Panc1 (cell line): ENCODE measurements at regions not wholly inside any gene's neighbourhood (a gene's known extent, or its start where the extent isn't known, plus 50 kb on each side); places are given as distances from the start of the nearest gene placed in this dataset.

Source experiments
- ATAC-seq: fragments of 200-7000 bp; cut with Tn5 transposase; 2 replicates; pipeline ENCODE4 v1.9.1; 2020; ENCODE audit warnings: mild to moderate bottlenecking, moderate library complexity
- BruUV-seq: library from RNA; stranded (reverse); fragments of 400-500 nt; replicated peaks from 2 replicates; lab custom pipeline; 2021; lab: Mats Ljungman, UMichigan
- CTCF ChIA-PET: fragments of 300-600 bp; sonication (Branson Sonifier 250); formaldehyde crosslinking; loops from one replicate; lab custom pipeline; 2022; ENCODE audit warnings: antibody characterized with exemption; lab: Charles Lee
- POLR2A ChIA-PET: fragments of 300-600 bp; sonication (Branson Sonifier 250); formaldehyde crosslinking; loops from one replicate; lab custom pipeline; 2022; ENCODE audit warnings: antibody characterized with exemption; lab: Charles Lee
- DNase-seq: peaks from one replicate; pipeline ENCODE4 v3.0.0-alpha.2; 2010; ENCODE audit warnings: low read depth, low spot score
- H3K27ac ChIP-seq: 2 replicates; pipeline ENCODE4 v1.5.1; 2011; ENCODE audit warnings: mild to moderate bottlenecking, low read length, inconsistent platforms
- H3K27me3 ChIP-seq: fragments of 200-500 bp; sonication (Bioruptor generic); 2 replicates; pipeline ENCODE4 v1.6.0; 2014; ENCODE audit warnings: low read length, inconsistent platforms; ENCODE audit not compliant: control insufficient read depth, insufficient read depth
- H3K36me3 ChIP-seq: fragments of 200-500 bp; sonication (Bioruptor generic); 2 replicates; pipeline ENCODE4 v1.5.1; 2014; ENCODE audit warnings: inconsistent platforms, mild to moderate bottlenecking, low read length, moderate library complexity; ENCODE audit not compliant: control insufficient read depth, insufficient read depth
- H3K4me1 ChIP-seq: 2 replicates; pipeline ENCODE4 v1.5.1; 2011; ENCODE audit warnings: inconsistent platforms, mild to moderate bottlenecking, low read length, moderate library complexity; ENCODE audit not compliant: control insufficient read depth, insufficient read depth
- H3K4me3 ChIP-seq, 2 experiments: 2 replicates each; pipeline ENCODE4 v1.5.1; 2011 to 2012; ENCODE audit warnings: low read depth in 2 of 2, low read length in 2 of 2, mild to moderate bottlenecking in 2 of 2, inconsistent platforms in 1 of 2, moderate library complexity in 1 of 2
- H3K9me3 ChIP-seq: fragments of 200-500 bp; sonication (Bioruptor generic); 2 replicates; pipeline ENCODE4 v1.5.1; 2014; ENCODE audit warnings: low read depth, mild to moderate bottlenecking, inconsistent platforms, low read length, moderate library complexity; ENCODE audit not compliant: control insufficient read depth, insufficient read depth
- CTCF ChIP-seq: fragments of 450-650 bp; IDR thresholded peaks from 2 replicates; pipeline ENCODE4 v1.5.1; 2017; ENCODE audit warnings: mild to moderate bottlenecking
- POLR2AphosphoS5 ChIP-seq: IDR thresholded peaks from 2 replicates; pipeline ENCODE4 v1.6.1; 2012; ENCODE audit warnings: mild to moderate bottlenecking, low read depth, low read length, moderate library complexity
- REST ChIP-seq, 2 experiments: IDR thresholded peaks; 2 replicates each; pipeline ENCODE4 v1.6.1; 2011 to 2012; ENCODE audit warnings: low read depth in 2 of 2, control low read depth in 1 of 2, low read length in 1 of 2, mild to moderate bottlenecking in 1 of 2, moderate library complexity in 1 of 2; ENCODE audit not compliant: insufficient read depth in 1 of 2
- SIN3A ChIP-seq: IDR thresholded peaks from 2 replicates; pipeline ENCODE4 v1.6.1; 2012; ENCODE audit warnings: low read depth, mild to moderate bottlenecking, low read length, moderate library complexity, borderline replicate concordance; ENCODE audit not compliant: insufficient read depth
- TCF7L2 ChIP-seq: IDR thresholded peaks from 2 replicates; pipeline ENCODE4 v1.6.1; 2011; ENCODE audit warnings: mild to moderate bottlenecking, low read depth, low read length, inconsistent platforms
- in situ Hi-C: cut with HindIII; loops from 2 replicates; pipeline ENCODE4 v1.10.0; 2016; ENCODE audit warnings: low sequenced_read_pairs, low pct_unique_long_range_greater_than_20kb
- intact Hi-C: fragments of 100-400 bp; cut with micrococcal nuclease; formaldehyde crosslinking; loops from one replicate; pipeline ENCODE4 v1.10.0; 2022; ENCODE audit not compliant: unreplicated experiment

DNA sequence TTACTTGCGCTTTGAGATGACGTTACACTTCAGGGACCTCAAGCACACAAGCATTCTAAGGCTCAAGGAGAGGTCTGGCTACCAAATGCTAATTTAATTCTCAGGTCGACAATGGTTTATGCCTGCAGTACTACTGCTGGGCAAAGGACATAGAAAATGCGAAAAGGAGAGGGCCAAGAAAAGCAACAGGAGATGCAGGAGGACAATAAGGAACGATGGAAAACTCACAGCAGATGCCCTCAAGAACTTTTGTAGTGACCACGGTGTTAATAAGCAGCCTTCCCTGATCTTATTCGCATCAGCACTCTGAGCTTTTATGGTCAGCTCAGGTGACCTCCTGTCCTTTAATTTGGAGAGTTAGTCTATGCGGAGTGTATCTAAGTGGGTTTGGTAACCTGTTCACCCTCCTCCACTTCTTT is 146.3 kb downstream of the GPR85 start:
- ChIA-PET CTCF (interaction anchor here (1.0 kb wide), 1 partner anchor 72 kb away, joined by 3 read pairs; no protein-coding TSS in a partner anchor), POLR2A (no interaction called here)
- Histone ChIP-seq H3K9me3 (no peaks in the 10 kb centered on the region), H3K4me3 (peak overlapping the region; percentile 76 to 85), H3K36me3 (no peaks in the 10 kb centered on the region), H3K27ac (peak overlapping the region; percentile 94), H3K4me1 (peaks cover 9% of the 10 kb centered on the region; the same call in 1 of the 2 replicates), H3K27me3 (peaks cover 2% of the 10 kb centered on the region; the same call in 1 of the 2 replicates)
- ATAC-seq (peak; percentile 77), DNase-seq (no peak)
- in situ Hi-C loops (no loop called here), intact Hi-C loops (no loop called here)
- TF ChIP-seq TCF7L2 (no peak), CTCF (no peak), SIN3A (no peak), REST (IDR thresholded peaks at IDR 0.05; ENCODE audit: insufficient read depth in 1 of 2, low read depth in 2 of 2, low read length in 1 of 2) (no peak), POLR2AphosphoS5 (no peak)
- no TSS peak for BruUV-seq

DNA sequence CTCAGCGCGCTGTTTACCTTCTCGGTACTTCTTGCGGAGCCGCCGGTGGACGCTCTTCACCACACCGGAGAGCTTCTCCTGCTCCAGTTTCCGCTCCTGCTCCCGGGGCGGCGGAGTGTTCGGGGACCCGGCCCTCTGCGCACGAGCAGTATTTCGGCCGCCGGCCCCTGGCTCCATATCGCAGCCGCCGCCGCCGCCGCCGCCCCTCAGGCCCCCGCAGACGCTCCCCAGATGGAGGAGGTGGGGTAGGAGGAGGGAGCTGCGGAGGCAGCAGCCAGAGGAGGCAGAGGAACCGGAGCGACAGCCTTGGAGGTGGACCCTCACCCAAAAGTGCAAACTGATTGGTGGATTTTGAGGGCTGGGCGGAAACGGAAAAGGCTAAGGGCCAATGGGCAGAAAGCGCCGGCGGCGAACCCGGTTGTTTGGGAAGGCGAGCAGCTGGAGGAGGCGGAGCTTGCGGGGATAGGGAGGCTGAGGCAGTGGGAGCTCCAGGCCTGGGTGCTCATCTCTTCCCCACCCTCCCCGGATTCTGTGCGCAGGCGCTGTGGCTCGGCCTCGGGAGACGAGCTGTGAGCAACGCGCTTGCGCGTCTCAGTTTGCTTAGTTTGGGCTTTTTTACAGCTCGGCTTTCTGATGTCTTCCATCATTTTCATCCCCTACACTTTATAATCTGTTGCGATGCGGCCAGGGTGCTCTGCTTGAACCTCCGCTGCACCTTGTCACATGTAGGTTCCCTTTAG is 146.9 kb downstream of the GPR85 start:
- POLR2A ChIA-PET, result no interaction called here
- peaks cover 9% of the 10 kb centered on the region; the same call in 1 of the 2 replicates for H3K4me1 ChIP-seq
- H3K27ac ChIP-seq, result peak overlapping the region; percentile 94
- H3K36me3 ChIP-seq, result no peaks in the 10 kb centered on the region
- in situ Hi-C loops, result no loop called here
- no peaks in the 10 kb centered on the region; the same call in 1 of the 2 replicates for H3K27me3 ChIP-seq
- TF ChIP-seq POLR2AphosphoS5 (peak; percentile 73), TCF7L2 (no peak), REST (IDR thresholded peaks at IDR 0.05; ENCODE audit: insufficient read depth in 1 of 2, low read depth in 2 of 2, low read length in 1 of 2) (no peak), SIN3A (0 out of 2 replicates have a peak, but pooled peaks have one; percentile 34)
- no TSS peak for BruUV-seq
- CTCF ChIA-PET, result interaction anchor here (1.0 kb wide), 1 partner anchor 71 kb away, joined by 3 read pairs; no protein-coding TSS in a partner anchor
- ATAC-seq, result peak; percentile 99
- peak overlapping the region; percentile 76 to 85 for H3K4me3 ChIP-seq
- H3K9me3 ChIP-seq, result no peaks in the 10 kb centered on the region
- peak; percentile 99 for DNase-seq
- intact Hi-C loops, result no loop called here
